ENCODE measurements at regions not wholly inside any gene's neighbourhood (a gene's known extent, or its start where the extent isn't known, plus 50 kb on each side); places are given as distances from the start of the nearest gene placed in this dataset.

GRCh38 chr13:73467125-73467524 is 408.3 kb downstream of the KLF5 start:
- H3K27ac ChIP-seq, result no peak overlapping the region
- no peak for TF ChIP-seq CTCF (conservative IDR thresholded peaks at IDR 0.05)

GRCh38 chr13:73466561-73466960 is 407.8 kb downstream of the KLF5 start:
- no peak overlapping the region for H3K27ac ChIP-seq
- no peak for TF ChIP-seq CTCF (conservative IDR thresholded peaks at IDR 0.05)

- no peak for TF ChIP-seq CTCF (conservative IDR thresholded peaks at IDR 0.05)
- no peak overlapping the region for H3K27ac ChIP-seq
Measured at GRCh38 chr13:73465617-73465971, 406.8 kb downstream of the KLF5 start.

GRCh38 chr13:73464758-73465616 is 406.2 kb downstream of the KLF5 start:
- H3K27ac ChIP-seq, result no peak overlapping the region
- TF ChIP-seq CTCF (conservative IDR thresholded peaks at IDR 0.05), result no peak

- no peak for TF ChIP-seq CTCF (conservative IDR thresholded peaks at IDR 0.05)
- no peak overlapping the region for H3K27ac ChIP-seq
Measured at GRCh38 chr13:73462241-73462640, 403.4 kb downstream of the KLF5 start.

GRCh38 chr13:73451221-73452029 is 392.6 kb downstream of the KLF5 start:
- no peak for TF ChIP-seq CTCF (conservative IDR thresholded peaks at IDR 0.05)
- H3K27ac ChIP-seq, result peak overlapping the region; percentile 42

- H3K27ac ChIP-seq, result no peak overlapping the region; the same call in 1 of the 2 replicates
- no peak for TF ChIP-seq CTCF (conservative IDR thresholded peaks at IDR 0.05)
Measured at GRCh38 chr13:73450583-73450982, 391.8 kb downstream of the KLF5 start.
